ENCODE measurements at regions not wholly inside any gene's neighbourhood (a gene's known extent, or its start where the extent isn't known, plus 50 kb on each side); places are given as distances from the start of the nearest gene placed in this dataset.

- TF ChIP-seq CTCF (conservative IDR thresholded peaks at IDR 0.05; ENCODE audit: low read depth in 2 of 2): no peak
- TF ChIP-seq STAT1 (IDR thresholded peaks at IDR 0.05; ENCODE audit: unreplicated experiment): no peak
- no peak for TF ChIP-seq JUNB (IDR thresholded peaks at IDR 0.05; ENCODE audit: unreplicated experiment)
- no peak for TF ChIP-seq ZNF114 (CRISPR knock-in tag; IDR thresholded peaks at IDR 0.05)
- no peak for TF ChIP-seq REST (IDR thresholded peaks at IDR 0.05; ENCODE audit: unreplicated experiment)
Measured at GRCh38 chr4:27873596-27873995, 1013.0 kb downstream of the STIM2 start (continued).

- Mint-ChIP-seq H3K9me3 (peaks cover 6% of the 10 kb centered on the region; the same call in 1 of the 3 replicates), H3K4me3 (no peak overlapping the region), H3K36me3 (ENCODE audit: low read depth) (peaks cover 3% of the 10 kb centered on the region; the same call in 2 of the 3 replicates), H3K27me3 (ENCODE audit: insufficient read depth, low read depth, poor library complexity) (no peaks in the 10 kb centered on the region), H3K27ac (no peak overlapping the region), H3K4me1 (no peaks in the 10 kb centered on the region)
- Histone ChIP-seq H3K27me3 (ENCODE audit: insufficient read depth) (no peaks in the 10 kb centered on the region), H2AFZ (no peak overlapping the region), H3K9me2 (ENCODE audit: insufficient read depth) (no peaks in the 10 kb centered on the region; the same call in none of the 2 replicates), H3K4me3 (no peak overlapping the region), H3K27ac (ENCODE audit: low read depth) (no peak overlapping the region), H4K20me1 (replicated peaks; ENCODE audit: insufficient read depth) (no peaks in the 10 kb centered on the region), H3K79me2 (replicated peaks; ENCODE audit: insufficient read depth) (no peaks in the 10 kb centered on the region), H3K4me2 (no peak overlapping the region), H3K36me3 (ENCODE audit: insufficient read depth) (no peaks in the 10 kb centered on the region), H3F3A (replicated peaks; ENCODE audit: low read depth) (no peaks in the 10 kb centered on the region), H3K4me1 (ENCODE audit: insufficient read depth) (no peaks in the 10 kb centered on the region)
- no peak for DNase-seq (ENCODE audit: low spot score)
- ATAC-seq: no peak
- TF ChIP-seq REST (IDR thresholded peaks at IDR 0.05; ENCODE audit: unreplicated experiment) (no peak), ETS1 (IDR thresholded peaks at IDR 0.05) (no peak), JUNB (IDR thresholded peaks at IDR 0.05; ENCODE audit: unreplicated experiment) (no peak), POLR2AphosphoS5 (IDR thresholded peaks at IDR 0.05; ENCODE audit: low read depth) (no peak), CREB1 (CRISPR knock-in tag; IDR thresholded peaks at IDR 0.05; ENCODE audit: low read depth) (no peak), EZH2 (IDR thresholded peaks at IDR 0.05; ENCODE audit: low read depth, unreplicated experiment) (no peak)
Measured at GRCh38 chr4:27881705-27882104, 1021.1 kb downstream of the STIM2 start.
